ENCODE measurements at regions not wholly inside any gene's neighbourhood (a gene's known extent, or its start where the extent isn't known, plus 50 kb on each side); places are given as distances from the start of the nearest gene placed in this dataset.

- DNase-seq (ENCODE audit: low read depth) = no peak
- no peak overlapping the region for H3K4me3 ChIP-seq (ENCODE audit: control insufficient read depth, low read depth, low read length)
- no peak for TF ChIP-seq CTCF (IDR thresholded peaks at IDR 0.05; ENCODE audit: control insufficient read depth, insufficient read depth, low read depth, low read length, missing control alignments)
Measured at GRCh38 chr5:29994519-29994918, 1199.0 kb upstream of the CDH6 start.

GRCh38 chr5:29993286-29993685 is 1200.2 kb upstream of the CDH6 start:
- no peak for DNase-seq (ENCODE audit: low read depth)
- H3K4me3 ChIP-seq (ENCODE audit: control insufficient read depth, low read depth, low read length) = no peak overlapping the region
- no peak for TF ChIP-seq CTCF (IDR thresholded peaks at IDR 0.05; ENCODE audit: control insufficient read depth, insufficient read depth, low read depth, low read length, missing control alignments)

GRCh38 chr5:29992248-29992647 is 1201.2 kb upstream of the CDH6 start:
- TF ChIP-seq CTCF (IDR thresholded peaks at IDR 0.05; ENCODE audit: control insufficient read depth, insufficient read depth, low read depth, low read length, missing control alignments) = no peak
- DNase-seq (ENCODE audit: low read depth) = no peak
- no peak overlapping the region for H3K4me3 ChIP-seq (ENCODE audit: control insufficient read depth, low read depth, low read length)

GRCh38 chr5:29990681-29991080 is 1202.8 kb upstream of the CDH6 start:
- DNase-seq (ENCODE audit: low read depth) = no peak
- H3K4me3 ChIP-seq (ENCODE audit: control insufficient read depth, low read depth, low read length) = no peak overlapping the region
- no peak for TF ChIP-seq CTCF (IDR thresholded peaks at IDR 0.05; ENCODE audit: control insufficient read depth, insufficient read depth, low read depth, low read length, missing control alignments)

- no peak for TF ChIP-seq CTCF (IDR thresholded peaks at IDR 0.05; ENCODE audit: control insufficient read depth, insufficient read depth, low read depth, low read length, missing control alignments)
- no peak for DNase-seq (ENCODE audit: low read depth)
- H3K4me3 ChIP-seq (ENCODE audit: control insufficient read depth, low read depth, low read length) = no peak overlapping the region
Measured at GRCh38 chr5:29984156-29984540, 1209.3 kb upstream of the CDH6 start.

GRCh38 chr5:29983528-29984155 is 1209.8 kb upstream of the CDH6 start:
- no peak for TF ChIP-seq CTCF (IDR thresholded peaks at IDR 0.05; ENCODE audit: control insufficient read depth, insufficient read depth, low read depth, low read length, missing control alignments)
- H3K4me3 ChIP-seq (ENCODE audit: control insufficient read depth, low read depth, low read length) = no peak overlapping the region
- no peak for DNase-seq (ENCODE audit: low read depth)

GRCh38 chr5:29982457-29982856 is 1211.0 kb upstream of the CDH6 start:
- no peak for TF ChIP-seq CTCF (IDR thresholded peaks at IDR 0.05; ENCODE audit: control insufficient read depth, insufficient read depth, low read depth, low read length, missing control alignments)
- H3K4me3 ChIP-seq (ENCODE audit: control insufficient read depth, low read depth, low read length) = no peak overlapping the region
- DNase-seq (ENCODE audit: low read depth) = no peak

Measured in AG09309 (cell line).